Stimulated activated naive CD8-positive, alpha-beta T cell treated with anti-CD3 and anti-CD28 coated beads, Interleukin-15, Interleukin-2, amounts not matched to agents 100 ng/mL and 50 ng/mL, for 24 hours (primary cell): ENCODE measurements at regions not wholly inside any gene's neighbourhood (a gene's known extent, or its start where the extent isn't known, plus 50 kb on each side); places are given as distances from the start of the nearest gene placed in this dataset.
"Not testable (repeated sequence)": the region's sequence is repeated elsewhere in the genome, so short reads cannot be mapped to it uniquely, and the experiment has no call there.

Experiments
- H3K27ac Mint-ChIP-seq: one replicate; pipeline ENCODE4 v1.8.0; 2021; ENCODE audit warnings: mild to moderate bottlenecking, mixed read lengths
- H3K27me3 Mint-ChIP-seq: one replicate; pipeline ENCODE4 v1.8.0; 2021; ENCODE audit warnings: mixed read lengths
- H3K36me3 Mint-ChIP-seq: one replicate; pipeline ENCODE4 v1.8.0; 2021; ENCODE audit warnings: low read depth, mixed read lengths
- H3K4me1 Mint-ChIP-seq: one replicate; pipeline ENCODE4 v1.8.0; 2021; ENCODE audit warnings: low read depth, mixed read lengths
- H3K4me3 Mint-ChIP-seq: one replicate; pipeline ENCODE4 v1.8.0; 2021; ENCODE audit warnings: mild to moderate bottlenecking, mixed read lengths
- H3K9me3 Mint-ChIP-seq: one replicate; pipeline ENCODE4 v1.8.0; 2021; ENCODE audit warnings: mixed read lengths

DNA sequence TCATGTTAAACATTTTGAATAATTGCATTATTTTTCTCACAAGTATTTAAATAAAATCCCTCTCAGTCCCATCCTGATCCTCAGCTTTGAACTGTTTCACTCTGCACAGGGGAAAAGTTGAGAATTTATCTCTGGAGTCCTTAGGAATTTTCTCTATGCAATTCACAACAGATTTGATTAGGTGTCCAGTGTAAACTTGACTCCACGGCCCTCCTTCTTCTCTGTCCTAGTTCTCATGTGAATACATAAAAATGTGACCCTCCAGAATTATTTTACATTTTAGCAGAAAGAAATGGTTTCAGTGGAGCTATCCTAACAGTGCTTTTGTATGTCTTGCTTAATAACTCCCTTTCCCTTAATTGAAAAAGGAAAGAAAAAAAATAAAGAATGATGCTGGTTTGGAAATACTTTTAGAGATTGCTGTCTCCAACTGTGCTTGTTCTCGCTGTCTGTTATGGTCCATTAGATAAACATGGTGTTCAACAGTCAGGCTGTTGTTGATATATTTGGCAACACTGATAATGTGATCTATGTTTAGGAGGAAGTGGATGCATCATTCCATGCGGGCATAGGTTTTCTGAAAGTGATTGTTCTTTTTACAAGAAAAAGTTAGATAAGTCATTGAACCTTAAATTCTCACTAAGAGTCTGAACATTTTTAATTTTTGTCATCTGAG lies 599.4 kb upstream of the CITED2 start:
- no peaks in the 10 kb centered on the region for H3K9me3 Mint-ChIP-seq
- no peaks in the 10 kb centered on the region for H3K27me3 Mint-ChIP-seq
- no peaks in the 10 kb centered on the region for H3K4me1 Mint-ChIP-seq
- no peaks in the 10 kb centered on the region for H3K36me3 Mint-ChIP-seq
- no peak overlapping the region for H3K4me3 Mint-ChIP-seq
- no peak overlapping the region for H3K27ac Mint-ChIP-seq

DNA sequence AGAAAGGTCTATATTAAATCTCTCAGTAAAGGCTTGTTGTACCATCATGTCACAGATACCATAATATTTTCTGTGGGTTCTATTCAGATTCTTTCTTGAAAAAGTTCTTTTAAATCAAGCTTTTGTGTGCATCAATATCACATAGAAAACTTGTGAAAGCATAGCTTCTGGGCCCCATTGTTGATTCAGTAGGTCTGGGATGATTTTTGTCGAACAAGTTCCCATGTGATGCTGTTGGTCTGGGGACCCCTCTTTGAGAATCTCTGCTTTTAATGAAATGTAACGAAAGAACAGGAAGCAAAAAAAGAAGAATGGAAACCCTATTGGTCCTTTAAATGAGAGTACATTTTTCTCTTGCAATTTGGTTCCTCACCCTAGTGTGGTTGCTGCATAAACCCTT lies 597.7 kb upstream of the CITED2 start:
- Mint-ChIP-seq H3K27me3 (no peaks in the 10 kb centered on the region), H3K27ac (no peak overlapping the region), H3K9me3 (no peaks in the 10 kb centered on the region), H3K36me3 (no peaks in the 10 kb centered on the region), H3K4me1 (no peaks in the 10 kb centered on the region), H3K4me3 (no peak overlapping the region)

DNA sequence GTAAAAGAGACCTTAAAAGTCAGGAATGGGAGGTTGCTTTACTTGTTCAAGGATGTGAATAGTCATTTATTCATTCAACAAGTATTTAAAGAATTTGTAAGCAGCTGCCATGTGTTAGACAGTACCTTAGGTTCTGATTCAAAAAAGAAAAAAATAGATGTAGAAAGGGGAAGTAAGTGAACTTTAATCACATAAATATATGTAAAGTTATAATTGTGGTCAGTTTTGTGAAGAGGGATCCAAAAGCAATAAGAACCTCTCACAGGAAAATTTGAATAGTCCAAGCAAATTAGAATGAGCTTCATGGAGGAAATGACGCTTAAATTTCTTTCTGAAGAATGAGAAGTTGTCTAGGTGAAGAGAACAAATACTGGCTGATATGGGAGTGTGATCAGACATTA lies 596.1 kb upstream of the CITED2 start:
- no peak overlapping the region for H3K4me3 Mint-ChIP-seq
- no peaks in the 10 kb centered on the region for H3K4me1 Mint-ChIP-seq
- no peaks in the 10 kb centered on the region for H3K9me3 Mint-ChIP-seq
- H3K27ac Mint-ChIP-seq, result no peak overlapping the region
- no peaks in the 10 kb centered on the region for H3K27me3 Mint-ChIP-seq
- H3K36me3 Mint-ChIP-seq, result no peaks in the 10 kb centered on the region

DNA sequence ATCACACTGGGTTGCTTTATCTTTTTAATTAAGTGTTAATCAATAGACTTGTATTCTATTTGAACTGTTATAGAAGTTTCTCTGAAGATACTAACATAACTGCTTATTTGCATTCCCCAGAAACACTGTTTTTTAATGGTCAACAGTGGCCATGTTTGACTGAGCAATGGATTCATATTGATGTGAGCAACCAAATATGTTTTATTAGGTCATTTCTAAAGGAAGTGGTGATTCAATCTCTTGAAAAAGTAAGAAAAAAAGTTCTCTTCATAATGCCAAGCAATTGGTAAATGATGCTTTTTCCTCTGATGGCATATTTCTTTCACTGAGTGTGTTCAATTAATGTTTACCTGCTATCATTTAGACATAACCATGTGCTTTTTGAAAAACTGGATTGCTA lies 593.0 kb upstream of the CITED2 start:
- no peaks in the 10 kb centered on the region for H3K4me1 Mint-ChIP-seq
- no peaks in the 10 kb centered on the region for H3K36me3 Mint-ChIP-seq
- H3K27me3 Mint-ChIP-seq, result no peaks in the 10 kb centered on the region
- no peak overlapping the region for H3K27ac Mint-ChIP-seq
- no peak overlapping the region for H3K4me3 Mint-ChIP-seq
- no peaks in the 10 kb centered on the region for H3K9me3 Mint-ChIP-seq

DNA sequence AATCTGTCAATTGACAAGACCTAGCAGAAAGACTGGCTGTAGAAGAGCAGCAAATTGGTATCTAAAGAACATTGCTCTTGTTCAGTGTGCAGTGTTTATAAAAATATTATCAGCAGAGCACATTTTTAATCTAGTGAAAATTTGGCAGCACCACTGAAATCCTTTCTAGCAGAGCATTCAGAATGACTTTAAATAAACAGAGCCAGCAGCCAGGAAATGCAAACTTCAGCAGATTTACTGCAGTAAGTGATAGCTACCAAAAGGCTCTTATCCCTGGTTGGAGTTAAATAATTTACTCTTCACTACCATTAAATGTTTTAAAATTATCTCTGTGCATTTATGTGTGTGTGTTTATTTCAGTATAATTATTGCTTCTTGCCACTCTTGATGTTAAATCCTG lies 590.9 kb upstream of the CITED2 start:
- no peaks in the 10 kb centered on the region for H3K36me3 Mint-ChIP-seq
- no peaks in the 10 kb centered on the region for H3K4me1 Mint-ChIP-seq
- H3K4me3 Mint-ChIP-seq, result no peak overlapping the region
- H3K9me3 Mint-ChIP-seq, result no peaks in the 10 kb centered on the region
- H3K27ac Mint-ChIP-seq, result no peak overlapping the region
- H3K27me3 Mint-ChIP-seq, result no peaks in the 10 kb centered on the region

DNA sequence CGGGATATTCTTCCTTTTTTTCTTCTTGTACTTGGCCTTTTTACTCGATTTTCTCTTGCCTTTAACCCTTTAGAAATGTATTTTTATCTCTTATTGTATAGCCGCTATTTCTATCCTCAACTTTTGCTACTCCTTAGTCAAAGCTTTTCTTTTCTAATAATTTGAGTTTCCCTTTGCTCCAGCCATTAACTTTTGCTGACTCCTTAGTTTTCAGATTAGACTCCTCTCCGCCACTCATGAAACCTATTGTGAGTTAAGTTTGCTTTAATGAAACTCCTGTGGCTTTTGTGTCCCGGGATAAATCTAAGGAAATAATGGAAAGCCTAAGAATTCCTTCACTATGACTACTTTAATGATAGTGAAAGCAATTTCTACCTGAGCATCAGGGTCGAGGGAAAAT lies 590.3 kb upstream of the CITED2 start:
- Mint-ChIP-seq H3K4me3 (no peak overlapping the region), H3K27me3 (no peaks in the 10 kb centered on the region), H3K36me3 (no peaks in the 10 kb centered on the region), H3K4me1 (no peaks in the 10 kb centered on the region), H3K9me3 (no peaks in the 10 kb centered on the region), H3K27ac (no peak overlapping the region)

DNA sequence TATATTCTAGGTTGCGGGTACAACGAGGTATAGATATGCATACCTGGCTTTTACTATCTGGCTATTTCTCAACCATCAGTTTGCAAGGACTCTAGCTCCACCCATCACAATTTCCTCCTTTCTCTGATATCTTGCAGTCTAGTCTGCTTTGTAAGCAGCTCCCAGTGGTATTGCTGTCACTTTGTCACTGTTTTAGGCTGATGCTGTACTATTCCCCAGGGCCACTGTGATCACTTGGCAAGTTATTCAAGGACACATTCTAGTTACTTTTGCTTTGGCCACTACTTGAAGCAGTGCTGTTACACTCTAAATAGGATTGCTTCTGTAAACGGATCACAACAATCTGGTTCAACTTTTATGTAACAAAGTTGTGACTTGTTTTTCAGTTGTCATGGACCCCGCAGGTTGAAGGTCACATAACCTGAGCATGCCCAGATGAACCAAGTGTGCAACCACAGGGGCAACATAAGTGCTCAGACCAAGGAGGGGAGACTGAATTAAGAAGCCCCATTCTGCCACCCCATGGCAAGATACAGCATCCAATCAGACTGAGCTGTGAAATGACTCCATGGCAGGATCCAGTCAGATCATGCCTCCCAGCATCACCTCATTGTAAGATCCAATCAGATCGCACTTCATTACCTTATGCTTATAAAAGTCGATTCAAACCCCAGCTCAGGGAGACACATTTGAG lies 588.4 kb upstream of the CITED2 start:
- no peak overlapping the region for H3K27ac Mint-ChIP-seq
- H3K4me1 Mint-ChIP-seq, result no peaks in the 10 kb centered on the region
- no peaks in the 10 kb centered on the region for H3K36me3 Mint-ChIP-seq
- H3K9me3 Mint-ChIP-seq, result no peaks in the 10 kb centered on the region
- H3K27me3 Mint-ChIP-seq, result peaks cover 4% of the 10 kb centered on the region
- H3K4me3 Mint-ChIP-seq, result no peak overlapping the region

DNA sequence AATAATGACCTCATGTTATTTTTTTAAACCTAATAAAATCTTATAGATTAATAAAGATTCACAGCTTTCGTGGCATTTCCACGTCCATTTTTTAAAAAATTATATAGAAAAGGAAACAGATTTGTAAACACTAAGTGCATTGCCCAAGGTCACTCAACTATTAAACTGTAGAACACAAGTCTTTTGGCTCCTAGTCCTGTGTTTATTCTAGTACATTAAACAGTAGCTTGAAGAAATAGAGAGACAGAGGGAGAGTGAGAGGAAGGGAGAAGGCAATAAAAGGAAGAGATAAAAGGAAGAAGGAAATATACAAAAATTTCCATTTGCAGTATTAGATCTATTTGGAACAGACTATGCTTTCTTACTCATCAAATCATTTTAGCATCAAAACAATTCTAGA lies 586.7 kb upstream of the CITED2 start:
- Mint-ChIP-seq H3K27ac (no peak overlapping the region), H3K9me3 (no peaks in the 10 kb centered on the region), H3K36me3 (no peaks in the 10 kb centered on the region), H3K4me3 (no peak overlapping the region), H3K27me3 (peaks cover 4% of the 10 kb centered on the region), H3K4me1 (no peaks in the 10 kb centered on the region)

DNA sequence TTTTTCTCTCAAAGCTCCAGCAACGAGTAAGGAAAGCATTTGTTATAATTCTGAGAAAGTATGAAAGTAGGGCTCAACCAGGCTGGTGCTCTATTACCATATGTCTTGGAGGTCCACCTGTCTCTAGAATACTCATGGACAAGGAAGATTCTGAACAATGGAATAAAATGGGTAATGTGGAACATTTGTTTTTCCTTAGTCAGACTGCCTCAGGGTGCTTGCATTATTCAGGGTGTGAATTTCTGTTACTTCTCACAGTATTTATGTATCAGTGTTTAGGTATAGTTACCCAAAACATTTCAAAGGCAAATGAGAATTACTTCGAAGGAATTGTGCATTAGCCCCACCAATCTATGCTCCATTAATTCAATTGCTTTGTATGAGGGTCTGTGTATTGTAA lies 586.2 kb upstream of the CITED2 start:
- Mint-ChIP-seq H3K27me3 (peaks cover 4% of the 10 kb centered on the region), H3K9me3 (no peaks in the 10 kb centered on the region), H3K27ac (no peak overlapping the region), H3K4me3 (no peak overlapping the region), H3K4me1 (no peaks in the 10 kb centered on the region), H3K36me3 (no peaks in the 10 kb centered on the region)

DNA sequence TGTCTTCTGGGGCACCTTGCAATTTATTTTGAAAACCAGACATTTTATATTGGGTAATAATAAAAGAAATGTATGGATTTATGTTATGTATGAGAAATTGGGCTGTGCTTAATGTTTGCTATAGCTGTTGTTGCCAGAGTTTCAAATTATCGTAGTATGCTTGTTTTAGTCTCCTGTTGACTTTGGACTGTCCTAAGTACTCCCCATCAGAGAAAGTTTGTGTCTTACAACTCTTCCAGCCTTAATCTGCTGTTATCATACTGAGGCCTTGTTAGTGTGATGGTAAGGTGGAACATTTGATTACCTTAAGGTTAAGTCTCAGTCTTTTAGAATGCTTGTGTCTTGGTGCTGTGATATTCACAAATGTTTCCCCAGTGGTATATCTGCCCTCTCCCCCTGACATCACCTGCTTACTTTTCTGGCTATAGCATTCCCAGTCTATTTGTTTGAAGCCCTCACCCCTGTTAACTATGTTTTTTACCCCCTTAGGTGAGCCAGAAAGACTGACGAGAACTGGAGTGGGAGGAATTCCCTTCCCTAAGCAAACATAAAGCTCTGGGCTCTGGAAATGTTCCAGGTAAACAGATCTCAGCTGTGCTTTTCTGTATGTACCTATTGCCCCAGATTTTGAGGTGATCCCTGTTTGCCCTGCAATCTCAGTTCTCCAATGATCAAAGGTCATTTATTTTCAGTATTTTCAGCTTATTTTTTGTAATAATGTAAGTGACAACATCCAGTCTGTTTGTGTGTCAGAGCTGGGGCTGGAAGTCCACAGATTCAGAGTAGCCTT lies 581.1 kb upstream of the CITED2 start:
- Mint-ChIP-seq H3K36me3 (no peaks in the 10 kb centered on the region), H3K4me1 (no peaks in the 10 kb centered on the region), H3K4me3 (no peak overlapping the region), H3K27me3 (peaks cover 4% of the 10 kb centered on the region), H3K9me3 (peaks cover 12% of the 10 kb centered on the region), H3K27ac (no peak overlapping the region)

DNA sequence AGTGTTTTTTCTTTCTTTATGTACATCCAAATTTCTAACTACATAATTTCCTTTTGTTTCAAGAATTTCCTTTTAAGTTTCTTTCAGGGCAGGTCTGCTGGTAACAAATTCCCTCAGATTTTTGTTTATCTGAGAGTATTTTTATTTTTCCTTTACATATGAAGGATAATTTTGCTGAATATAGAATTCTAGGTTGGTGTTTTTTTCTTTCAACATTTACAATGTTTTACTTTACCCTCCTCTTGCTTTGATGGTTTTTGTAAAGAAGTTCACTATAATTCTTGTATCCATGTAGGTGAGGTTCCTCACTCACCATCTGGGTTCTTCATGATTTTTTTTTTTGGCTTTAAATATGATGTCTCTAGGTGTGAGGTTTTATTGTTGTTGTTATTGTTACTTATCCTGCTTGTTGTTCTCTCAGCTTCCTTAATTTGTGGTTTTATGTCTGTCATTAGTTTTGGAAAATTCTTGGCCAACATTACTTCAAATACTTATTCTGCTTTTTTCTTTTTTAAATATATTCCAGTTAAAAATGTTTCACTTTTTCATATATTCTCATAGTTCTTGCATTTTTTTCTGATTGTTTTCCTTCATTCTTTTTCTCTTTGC lies 580.1 kb upstream of the CITED2 start:
- peaks cover 4% of the 10 kb centered on the region for H3K27me3 Mint-ChIP-seq
- no peaks in the 10 kb centered on the region for H3K4me1 Mint-ChIP-seq
- no peaks in the 10 kb centered on the region for H3K36me3 Mint-ChIP-seq
- H3K27ac Mint-ChIP-seq, result no peak overlapping the region
- H3K9me3 Mint-ChIP-seq, result peaks cover 15% of the 10 kb centered on the region
- no peak overlapping the region for H3K4me3 Mint-ChIP-seq

DNA sequence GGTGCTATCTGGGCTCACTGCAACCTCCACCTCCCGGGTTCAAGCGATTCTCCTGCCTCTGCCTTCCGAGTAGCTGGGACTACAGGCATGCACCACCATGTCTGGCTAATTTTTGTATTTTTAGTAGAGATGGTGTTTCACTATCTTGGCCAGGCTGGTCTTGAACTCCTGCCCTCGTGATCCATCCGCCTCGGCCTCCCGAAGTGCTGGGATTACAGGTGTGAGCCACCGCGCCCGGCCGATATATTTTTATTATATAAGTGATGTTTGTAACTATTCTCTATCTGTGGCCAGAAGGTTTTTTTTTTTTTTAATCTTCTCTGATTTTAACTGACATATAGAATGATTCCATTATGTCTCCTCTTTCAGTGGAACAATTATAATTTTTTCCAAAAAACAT lies 579.3 kb upstream of the CITED2 start:
- peaks cover 16% of the 10 kb centered on the region for H3K9me3 Mint-ChIP-seq
- H3K4me3 Mint-ChIP-seq, H3K4me1 Mint-ChIP-seq, H3K27me3 Mint-ChIP-seq, H3K27ac Mint-ChIP-seq, H3K36me3 Mint-ChIP-seq: not testable (repeated sequence)

DNA sequence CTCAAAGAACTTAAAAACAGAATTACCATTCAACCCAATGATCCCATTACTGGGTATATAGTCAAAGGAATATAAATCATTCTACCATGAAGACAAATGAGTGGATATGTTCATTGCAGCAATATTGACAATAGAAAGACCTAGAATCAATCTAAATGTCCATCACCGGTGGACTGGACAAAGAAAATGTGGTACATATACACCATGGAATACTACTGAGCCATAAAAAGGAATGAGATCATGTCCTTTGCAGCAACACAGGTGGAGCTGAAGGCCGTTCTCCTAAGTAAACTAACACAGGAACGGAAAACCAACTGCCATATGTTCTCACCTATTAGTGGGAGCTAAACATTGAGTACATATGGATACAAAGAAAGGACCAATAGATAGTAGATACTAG lies 576.7 kb upstream of the CITED2 start:
- Mint-ChIP-seq H3K9me3 (peaks cover 16% of the 10 kb centered on the region), H3K36me3 (no peaks in the 10 kb centered on the region), H3K4me1 (no peaks in the 10 kb centered on the region), H3K4me3 (no peak overlapping the region), H3K27ac (no peak overlapping the region), H3K27me3 (no peaks in the 10 kb centered on the region)

DNA sequence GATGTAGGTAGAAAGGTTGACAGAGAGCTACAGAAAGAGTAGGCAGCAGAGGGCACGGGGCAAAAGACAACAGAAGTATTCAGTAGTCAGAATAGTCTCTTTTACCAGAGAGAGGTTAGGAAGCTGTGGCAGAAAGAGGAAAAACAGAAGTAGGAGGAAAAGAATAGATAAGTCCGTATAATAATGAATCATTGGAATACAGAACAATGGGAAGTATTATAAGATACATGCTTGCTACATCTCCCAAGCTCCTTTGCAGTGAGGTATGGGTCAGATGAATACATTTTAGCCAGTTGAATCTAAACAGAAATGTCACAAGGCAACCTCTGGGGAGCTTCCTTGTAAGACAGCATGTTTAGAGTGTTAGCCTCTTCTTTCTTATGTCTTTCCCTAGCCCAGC lies 570.5 kb upstream of the CITED2 start:
- no peak overlapping the region for H3K4me3 Mint-ChIP-seq
- H3K4me1 Mint-ChIP-seq, result peaks cover 7% of the 10 kb centered on the region
- H3K9me3 Mint-ChIP-seq, result peaks cover 4% of the 10 kb centered on the region
- H3K36me3 Mint-ChIP-seq, result no peaks in the 10 kb centered on the region
- no peak overlapping the region for H3K27ac Mint-ChIP-seq
- peaks cover 6% of the 10 kb centered on the region for H3K27me3 Mint-ChIP-seq

DNA sequence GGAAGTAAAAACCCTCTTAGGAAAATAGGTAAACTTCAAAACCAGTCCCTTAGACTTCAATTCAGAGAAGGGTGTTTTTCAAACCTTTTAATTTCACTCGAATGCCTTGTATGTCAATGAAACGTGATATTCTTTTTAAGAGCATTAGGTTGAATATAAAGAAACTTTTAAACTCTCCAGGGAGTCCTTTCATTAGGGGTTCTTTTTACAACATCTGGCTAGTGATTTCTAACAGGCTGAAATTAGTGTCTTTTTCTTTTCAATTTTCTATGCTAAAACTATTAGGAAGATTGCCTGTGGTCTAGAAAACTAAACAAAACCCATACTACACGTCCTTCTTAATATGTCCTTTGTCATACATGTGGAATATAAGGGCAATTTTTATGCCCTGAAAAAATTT lies 569.7 kb upstream of the CITED2 start:
- Mint-ChIP-seq H3K36me3 (no peaks in the 10 kb centered on the region), H3K4me3 (no peak overlapping the region), H3K9me3 (no peaks in the 10 kb centered on the region), H3K4me1 (peaks cover 7% of the 10 kb centered on the region), H3K27ac (no peak overlapping the region), H3K27me3 (peaks cover 6% of the 10 kb centered on the region)
